H1 (cell line): ENCODE measurements at regions not wholly inside any gene's neighbourhood (a gene's known extent, or its start where the extent isn't known, plus 50 kb on each side); places are given as distances from the start of the nearest gene placed in this dataset.

Source experiments
- ASH2L ChIP-seq: fragments of 200-600, 300-600 bp; sonication (generic); IDR thresholded peaks from one replicate; pipeline ENCODE4 v1.7.1; 2017; ENCODE audit warnings: low read length
- CBX8 ChIP-seq: fragments of 300-800, 300-1000 bp; sonication (generic); IDR thresholded peaks from 2 replicates; pipeline ENCODE4 v1.7.1; 2016; ENCODE audit warnings: low read depth, low read length, borderline replicate concordance
- CEBPB ChIP-seq: IDR thresholded peaks from 2 replicates; pipeline ENCODE4 v1.6.1; 2012; ENCODE audit warnings: low read depth, low read length
- CREB1 ChIP-seq: IDR thresholded peaks from 2 replicates; pipeline ENCODE4 v1.6.1; 2012; ENCODE audit warnings: inconsistent platforms
- KDM4A ChIP-seq: IDR thresholded peaks from one replicate; pipeline ENCODE4 v1.7.1; 2012; ENCODE audit warnings: low read depth, mild to moderate bottlenecking, moderate library complexity, low read length, inconsistent platforms; ENCODE audit not compliant: severe bottlenecking
- SIN3A ChIP-seq, 2 experiments: IDR thresholded peaks in 1 of 2; conservative IDR thresholded peaks in 1 of 2; 2 replicates each; pipeline ENCODE4 v1.6.1; 2011 to 2012; ENCODE audit warnings: low read length in 2 of 2, improper control_type of control experiment in 1 of 2, low read depth in 1 of 2, mild to moderate bottlenecking in 1 of 2
- SP1 ChIP-seq: IDR thresholded peaks from 2 replicates; pipeline ENCODE4 v1.6.1; 2011; ENCODE audit warnings: low read depth, low read length
- SRF ChIP-seq: IDR thresholded peaks from 2 replicates; pipeline ENCODE4 v1.6.1; 2011; ENCODE audit warnings: mild to moderate bottlenecking, low read depth, low read length, moderate library complexity
- TF ChIP-seq, protein P1 (sequence below): fragments of 300-600 bp; sonication (generic); IDR thresholded peaks from 2 replicates; pipeline ENCODE4 v1.7.1; 2012; ENCODE audit warnings: low read length, moderate library complexity, mild to moderate bottlenecking, inconsistent platforms; ENCODE audit not compliant: insufficient replicate concordance

DNA sequence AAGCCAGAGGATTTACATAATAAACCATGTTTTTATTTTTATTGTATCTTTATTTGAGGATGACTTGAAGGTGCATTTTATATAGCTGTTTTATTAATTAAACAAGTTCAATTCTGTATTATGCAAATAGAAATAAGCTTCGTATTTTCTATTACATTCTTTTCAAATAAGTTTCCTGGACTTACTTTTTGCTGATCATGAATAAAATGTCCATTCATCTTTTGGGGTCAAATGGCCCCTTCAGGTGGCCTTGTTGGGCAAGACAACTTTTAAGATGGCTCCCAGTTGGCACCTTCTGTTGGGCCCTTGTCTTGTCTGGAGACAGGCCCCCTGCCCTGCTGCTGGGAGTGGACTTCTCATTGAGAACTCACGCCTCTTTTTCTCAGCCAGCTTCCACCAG is 654.6 kb upstream of the NOX3 start (continued):
- TF ChIP-seq, protein P1, sequence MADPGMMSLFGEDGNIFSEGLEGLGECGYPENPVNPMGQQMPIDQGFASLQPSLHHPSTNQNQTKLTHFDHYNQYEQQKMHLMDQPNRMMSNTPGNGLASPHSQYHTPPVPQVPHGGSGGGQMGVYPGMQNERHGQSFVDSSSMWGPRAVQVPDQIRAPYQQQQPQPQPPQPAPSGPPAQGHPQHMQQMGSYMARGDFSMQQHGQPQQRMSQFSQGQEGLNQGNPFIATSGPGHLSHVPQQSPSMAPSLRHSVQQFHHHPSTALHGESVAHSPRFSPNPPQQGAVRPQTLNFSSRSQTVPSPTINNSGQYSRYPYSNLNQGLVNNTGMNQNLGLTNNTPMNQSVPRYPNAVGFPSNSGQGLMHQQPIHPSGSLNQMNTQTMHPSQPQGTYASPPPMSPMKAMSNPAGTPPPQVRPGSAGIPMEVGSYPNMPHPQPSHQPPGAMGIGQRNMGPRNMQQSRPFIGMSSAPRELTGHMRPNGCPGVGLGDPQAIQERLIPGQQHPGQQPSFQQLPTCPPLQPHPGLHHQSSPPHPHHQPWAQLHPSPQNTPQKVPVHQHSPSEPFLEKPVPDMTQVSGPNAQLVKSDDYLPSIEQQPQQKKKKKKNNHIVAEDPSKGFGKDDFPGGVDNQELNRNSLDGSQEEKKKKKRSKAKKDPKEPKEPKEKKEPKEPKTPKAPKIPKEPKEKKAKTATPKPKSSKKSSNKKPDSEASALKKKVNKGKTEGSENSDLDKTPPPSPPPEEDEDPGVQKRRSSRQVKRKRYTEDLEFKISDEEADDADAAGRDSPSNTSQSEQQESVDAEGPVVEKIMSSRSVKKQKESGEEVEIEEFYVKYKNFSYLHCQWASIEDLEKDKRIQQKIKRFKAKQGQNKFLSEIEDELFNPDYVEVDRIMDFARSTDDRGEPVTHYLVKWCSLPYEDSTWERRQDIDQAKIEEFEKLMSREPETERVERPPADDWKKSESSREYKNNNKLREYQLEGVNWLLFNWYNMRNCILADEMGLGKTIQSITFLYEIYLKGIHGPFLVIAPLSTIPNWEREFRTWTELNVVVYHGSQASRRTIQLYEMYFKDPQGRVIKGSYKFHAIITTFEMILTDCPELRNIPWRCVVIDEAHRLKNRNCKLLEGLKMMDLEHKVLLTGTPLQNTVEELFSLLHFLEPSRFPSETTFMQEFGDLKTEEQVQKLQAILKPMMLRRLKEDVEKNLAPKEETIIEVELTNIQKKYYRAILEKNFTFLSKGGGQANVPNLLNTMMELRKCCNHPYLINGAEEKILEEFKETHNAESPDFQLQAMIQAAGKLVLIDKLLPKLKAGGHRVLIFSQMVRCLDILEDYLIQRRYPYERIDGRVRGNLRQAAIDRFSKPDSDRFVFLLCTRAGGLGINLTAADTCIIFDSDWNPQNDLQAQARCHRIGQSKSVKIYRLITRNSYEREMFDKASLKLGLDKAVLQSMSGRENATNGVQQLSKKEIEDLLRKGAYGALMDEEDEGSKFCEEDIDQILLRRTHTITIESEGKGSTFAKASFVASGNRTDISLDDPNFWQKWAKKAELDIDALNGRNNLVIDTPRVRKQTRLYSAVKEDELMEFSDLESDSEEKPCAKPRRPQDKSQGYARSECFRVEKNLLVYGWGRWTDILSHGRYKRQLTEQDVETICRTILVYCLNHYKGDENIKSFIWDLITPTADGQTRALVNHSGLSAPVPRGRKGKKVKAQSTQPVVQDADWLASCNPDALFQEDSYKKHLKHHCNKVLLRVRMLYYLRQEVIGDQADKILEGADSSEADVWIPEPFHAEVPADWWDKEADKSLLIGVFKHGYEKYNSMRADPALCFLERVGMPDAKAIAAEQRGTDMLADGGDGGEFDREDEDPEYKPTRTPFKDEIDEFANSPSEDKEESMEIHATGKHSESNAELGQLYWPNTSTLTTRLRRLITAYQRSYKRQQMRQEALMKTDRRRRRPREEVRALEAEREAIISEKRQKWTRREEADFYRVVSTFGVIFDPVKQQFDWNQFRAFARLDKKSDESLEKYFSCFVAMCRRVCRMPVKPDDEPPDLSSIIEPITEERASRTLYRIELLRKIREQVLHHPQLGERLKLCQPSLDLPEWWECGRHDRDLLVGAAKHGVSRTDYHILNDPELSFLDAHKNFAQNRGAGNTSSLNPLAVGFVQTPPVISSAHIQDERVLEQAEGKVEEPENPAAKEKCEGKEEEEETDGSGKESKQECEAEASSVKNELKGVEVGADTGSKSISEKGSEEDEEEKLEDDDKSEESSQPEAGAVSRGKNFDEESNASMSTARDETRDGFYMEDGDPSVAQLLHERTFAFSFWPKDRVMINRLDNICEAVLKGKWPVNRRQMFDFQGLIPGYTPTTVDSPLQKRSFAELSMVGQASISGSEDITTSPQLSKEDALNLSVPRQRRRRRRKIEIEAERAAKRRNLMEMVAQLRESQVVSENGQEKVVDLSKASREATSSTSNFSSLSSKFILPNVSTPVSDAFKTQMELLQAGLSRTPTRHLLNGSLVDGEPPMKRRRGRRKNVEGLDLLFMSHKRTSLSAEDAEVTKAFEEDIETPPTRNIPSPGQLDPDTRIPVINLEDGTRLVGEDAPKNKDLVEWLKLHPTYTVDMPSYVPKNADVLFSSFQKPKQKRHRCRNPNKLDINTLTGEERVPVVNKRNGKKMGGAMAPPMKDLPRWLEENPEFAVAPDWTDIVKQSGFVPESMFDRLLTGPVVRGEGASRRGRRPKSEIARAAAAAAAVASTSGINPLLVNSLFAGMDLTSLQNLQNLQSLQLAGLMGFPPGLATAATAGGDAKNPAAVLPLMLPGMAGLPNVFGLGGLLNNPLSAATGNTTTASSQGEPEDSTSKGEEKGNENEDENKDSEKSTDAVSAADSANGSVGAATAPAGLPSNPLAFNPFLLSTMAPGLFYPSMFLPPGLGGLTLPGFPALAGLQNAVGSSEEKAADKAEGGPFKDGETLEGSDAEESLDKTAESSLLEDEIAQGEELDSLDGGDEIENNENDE, result no peak
- TF ChIP-seq SRF, result no peak
- no peak for TF ChIP-seq SP1
- no peak for TF ChIP-seq ASH2L
- no peak for TF ChIP-seq CEBPB
- no peak for TF ChIP-seq CBX8
- no peak for TF ChIP-seq KDM4A
- no peak for TF ChIP-seq CREB1
- TF ChIP-seq SIN3A (conservative IDR thresholded peaks at IDR 0.05 in 1 of 2, IDR thresholded peaks at IDR 0.05 in 1 of 2; ENCODE audit: low read depth in 1 of 2, low read length in 2 of 2), result no peak
